ENCODE measurements at regions not wholly inside any gene's neighbourhood (a gene's known extent, or its start where the extent isn't known, plus 50 kb on each side); places are given as distances from the start of the nearest gene placed in this dataset.

- no peak for TF ChIP-seq GATA2 (IDR thresholded peaks at IDR 0.05; ENCODE audit: low read depth, low read length)
- no peak for TF ChIP-seq GATA3 (IDR thresholded peaks at IDR 0.05; ENCODE audit: low read depth, low read length)
These were observed 274.1 kb upstream of the ARID1B start for GRCh38 chr6:156502969-156503504.
